ENCODE measurements at regions not wholly inside any gene's neighbourhood (a gene's known extent, or its start where the extent isn't known, plus 50 kb on each side); places are given as distances from the start of the nearest gene placed in this dataset.

DNA sequence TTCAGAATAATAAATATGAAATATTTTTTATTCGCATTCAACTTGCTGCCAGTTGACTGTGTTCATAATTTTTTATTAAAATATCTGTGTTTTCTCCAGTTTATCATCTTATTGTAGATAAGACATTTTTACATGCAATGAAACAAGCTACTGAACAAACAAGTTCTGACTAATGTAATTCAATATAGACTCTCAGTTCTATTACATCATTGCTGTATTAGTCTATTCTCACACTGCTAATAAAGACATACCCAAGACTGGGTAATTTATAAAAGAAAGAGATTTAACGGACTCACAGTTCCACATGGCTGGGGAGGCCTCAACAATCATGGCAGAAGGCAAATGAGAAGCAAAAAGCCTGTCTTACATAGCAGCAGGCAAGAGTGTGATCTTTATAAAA, 1357.7 kb upstream of the CITED2 start:
- TF ChIP-seq, protein P1, sequence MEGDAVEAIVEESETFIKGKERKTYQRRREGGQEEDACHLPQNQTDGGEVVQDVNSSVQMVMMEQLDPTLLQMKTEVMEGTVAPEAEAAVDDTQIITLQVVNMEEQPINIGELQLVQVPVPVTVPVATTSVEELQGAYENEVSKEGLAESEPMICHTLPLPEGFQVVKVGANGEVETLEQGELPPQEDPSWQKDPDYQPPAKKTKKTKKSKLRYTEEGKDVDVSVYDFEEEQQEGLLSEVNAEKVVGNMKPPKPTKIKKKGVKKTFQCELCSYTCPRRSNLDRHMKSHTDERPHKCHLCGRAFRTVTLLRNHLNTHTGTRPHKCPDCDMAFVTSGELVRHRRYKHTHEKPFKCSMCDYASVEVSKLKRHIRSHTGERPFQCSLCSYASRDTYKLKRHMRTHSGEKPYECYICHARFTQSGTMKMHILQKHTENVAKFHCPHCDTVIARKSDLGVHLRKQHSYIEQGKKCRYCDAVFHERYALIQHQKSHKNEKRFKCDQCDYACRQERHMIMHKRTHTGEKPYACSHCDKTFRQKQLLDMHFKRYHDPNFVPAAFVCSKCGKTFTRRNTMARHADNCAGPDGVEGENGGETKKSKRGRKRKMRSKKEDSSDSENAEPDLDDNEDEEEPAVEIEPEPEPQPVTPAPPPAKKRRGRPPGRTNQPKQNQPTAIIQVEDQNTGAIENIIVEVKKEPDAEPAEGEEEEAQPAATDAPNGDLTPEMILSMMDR (conservative IDR thresholded peaks at IDR 0.05 in 1 of 2, IDR thresholded peaks at IDR 0.05 in 1 of 2; ENCODE audit: extremely low read depth in 1 of 2, insufficient read depth in 1 of 2, low read depth in 1 of 2, low read length in 2 of 2) = no peak
- TF ChIP-seq EZH2 (IDR thresholded peaks at IDR 0.05; ENCODE audit: borderline replicate concordance, low read length) = no peak

All from mammary epithelial cell (primary cell).